OCI-LY3 (cell line): ENCODE measurements at regions not wholly inside any gene's neighbourhood (a gene's known extent, or its start where the extent isn't known, plus 50 kb on each side); places are given as distances from the start of the nearest gene placed in this dataset.

Source experiments
- CTCF ChIP-seq: fragments of 200-600, 300-600 bp; sonication (generic); IDR thresholded peaks from 2 replicates; pipeline ENCODE4 v1.5.1; 2014; ENCODE audit warnings: antibody characterized with exemption, low read length, low read depth
- EZH2phosphoT487 ChIP-seq: fragments of 200-600 bp; shearing (Covaris generic); IDR thresholded peaks from 2 replicates; pipeline ENCODE4 v1.6.1; 2018; ENCODE audit warnings: antibody characterized with exemption, mixed run types, low read depth

GRCh38 chrX:150226223-150226965 is 136.7 kb upstream of the MAMLD1 start:
- TF ChIP-seq CTCF (no peak), EZH2phosphoT487 (no peak)
